GM18861 (cell line): ENCODE measurements at regions not wholly inside any gene's neighbourhood (a gene's known extent, or its start where the extent isn't known, plus 50 kb on each side); places are given as distances from the start of the nearest gene placed in this dataset.
"Not testable (repeated sequence)": the region's sequence is repeated elsewhere in the genome, so short reads cannot be mapped to it uniquely, and the experiment has no call there.

Source experiments
- ATAC-seq: cut with Tn5 transposase; IDR thresholded peaks from one replicate; pipeline ENCODE4 v1.9.1; 2021; ENCODE audit not compliant: unreplicated experiment

- not testable (repeated sequence) for ATAC-seq
Observed at GRCh38 chr7:67666359-67666758, 669.7 kb downstream of the TYW1 start.

DNA sequence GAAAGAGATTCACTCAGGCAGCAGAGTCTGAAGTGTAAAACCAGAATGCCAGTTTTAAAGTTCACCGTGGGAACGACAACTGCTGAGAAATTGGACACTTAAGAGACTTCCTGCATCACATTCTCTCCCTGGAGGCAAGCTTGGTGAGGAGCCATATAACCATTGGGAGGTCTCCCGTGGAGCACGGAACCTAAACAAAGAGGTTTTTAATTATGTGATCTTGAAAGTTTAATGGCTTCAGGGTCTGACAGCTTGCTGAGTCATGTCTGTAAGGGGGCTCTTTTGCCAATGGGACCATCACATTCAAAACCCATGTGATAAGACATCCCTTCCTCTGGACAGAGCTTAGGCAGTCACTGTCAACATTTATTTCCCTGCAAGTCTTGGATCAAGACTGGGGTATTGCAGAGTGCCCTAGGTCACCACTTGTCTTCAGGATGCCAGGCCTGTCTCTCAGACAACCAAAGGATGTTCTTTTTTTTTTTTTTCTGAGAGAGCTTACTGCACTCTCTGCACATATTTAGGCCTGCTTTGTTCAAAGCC lies 674.4 kb downstream of the TYW1 start:
- ATAC-seq, result no peak

DNA sequence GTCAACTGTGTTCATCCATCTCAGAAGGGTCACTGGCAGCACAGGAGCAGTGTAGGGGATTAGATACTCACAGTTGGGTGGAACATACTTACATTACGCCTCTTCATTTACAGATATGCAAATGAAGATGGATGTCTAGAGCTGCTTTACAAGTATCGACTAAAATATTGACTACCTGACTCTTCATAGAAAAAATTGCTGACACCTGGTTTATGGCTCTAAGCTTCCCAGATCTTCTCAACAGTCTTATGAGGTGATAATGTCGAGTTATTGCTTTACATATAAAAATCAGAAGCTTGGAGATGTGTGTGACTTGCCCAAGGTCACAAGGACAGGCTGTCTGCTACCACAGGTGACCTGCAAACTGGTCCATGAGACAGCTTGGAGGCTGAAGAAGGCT lies 677.2 kb downstream of the TYW1 start:
- ATAC-seq, result no peak

DNA sequence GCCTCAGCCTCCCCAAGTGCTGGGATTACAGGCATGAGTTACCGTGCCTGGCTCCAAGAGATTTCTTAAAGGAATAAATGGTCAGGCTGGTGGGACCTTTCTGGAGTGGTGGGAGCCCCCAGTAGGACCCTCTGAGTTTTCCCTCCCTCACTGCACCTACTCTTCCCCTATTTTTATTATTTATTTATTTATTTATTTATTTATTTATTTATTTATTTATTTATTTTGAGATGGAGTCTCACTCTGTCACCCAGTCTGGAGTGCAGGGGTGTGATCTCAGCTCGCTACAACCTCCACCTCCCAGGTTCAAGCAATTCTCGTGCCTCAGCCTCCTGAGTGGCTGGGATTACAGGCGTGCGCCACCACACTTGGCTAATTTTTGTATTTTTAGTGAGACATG lies 678.2 kb downstream of the TYW1 start:
- not testable (repeated sequence) for ATAC-seq

DNA sequence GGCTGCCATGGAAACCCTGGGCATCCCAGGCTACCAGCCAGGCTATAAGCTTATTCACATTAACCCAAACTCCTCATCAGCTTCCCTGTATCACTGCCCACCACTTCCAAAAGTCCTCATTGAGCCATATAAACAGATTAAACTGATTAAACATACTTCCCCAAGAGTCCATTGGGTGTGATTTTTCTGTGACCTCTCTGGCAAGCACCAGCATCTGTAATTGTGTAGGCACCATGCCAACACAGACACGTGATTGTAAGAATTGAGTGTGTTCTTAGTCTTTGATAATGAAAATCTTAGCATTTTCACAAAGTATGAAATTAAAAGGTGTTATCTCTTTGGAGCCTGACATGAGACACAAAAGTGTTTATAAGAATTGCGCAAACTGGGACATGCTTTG lies 679.3 kb downstream of the TYW1 start:
- no peak for ATAC-seq

- ATAC-seq, result no peak
Observed at GRCh38 chr7:67678419-67678818, 681.8 kb downstream of the TYW1 start.

DNA sequence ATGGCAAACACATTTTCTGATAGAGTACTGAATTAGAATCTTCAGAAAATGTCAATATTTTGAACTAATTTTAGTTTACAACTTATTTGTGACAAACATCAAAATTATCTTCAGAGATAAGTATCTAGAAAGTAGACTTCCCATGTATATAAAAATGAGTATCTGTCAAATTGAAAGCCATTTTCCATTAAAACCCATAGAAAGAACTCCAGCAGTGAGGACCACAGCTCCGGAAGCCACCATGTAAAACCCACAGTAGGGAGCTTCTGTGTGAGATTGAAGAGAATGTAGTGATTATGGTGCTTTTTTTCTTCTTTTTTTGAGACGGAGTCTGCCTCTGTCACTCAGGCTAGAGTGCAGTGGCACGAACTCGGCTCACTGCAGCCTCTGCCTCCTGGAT lies 687.0 kb downstream of the TYW1 start:
- no peak for ATAC-seq

DNA sequence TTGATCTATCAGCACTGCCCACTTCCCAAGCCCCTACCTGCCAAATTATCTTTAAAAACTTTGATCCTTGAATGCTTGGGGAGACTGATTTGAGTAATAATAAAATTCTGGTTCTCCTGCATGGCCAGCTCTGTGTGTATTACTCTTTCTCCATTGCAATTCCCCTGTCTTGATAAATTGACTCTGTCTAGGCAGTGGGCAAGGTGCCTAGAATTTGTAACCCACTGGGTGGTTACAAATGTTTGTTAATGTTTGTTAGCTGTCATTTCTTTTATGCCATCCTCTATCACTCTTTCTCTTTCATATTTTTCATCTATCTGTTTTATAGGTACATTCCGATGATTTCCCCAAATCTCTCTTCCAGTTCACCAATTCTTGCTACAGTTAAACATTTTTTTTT lies 694.1 kb downstream of the TYW1 start:
- ATAC-seq, result no peak

DNA sequence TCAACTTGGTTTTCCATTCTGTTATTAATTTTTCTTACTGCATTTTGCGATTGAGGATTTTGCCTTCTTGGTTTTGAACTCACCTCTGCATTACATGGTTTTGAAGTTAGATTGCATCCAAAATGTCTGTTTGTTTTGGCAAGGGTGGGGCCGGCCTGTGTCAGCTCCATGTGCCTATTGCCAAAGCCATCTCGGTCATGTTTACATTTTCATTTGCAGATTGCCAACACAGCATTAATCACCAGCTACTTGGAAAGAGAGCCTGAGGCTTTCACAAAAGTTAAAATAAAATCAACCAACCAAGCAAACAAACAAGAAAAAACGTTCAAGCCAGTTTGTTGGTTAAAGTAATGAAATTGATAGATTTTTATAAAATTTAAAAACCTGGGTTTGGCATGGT lies 695.8 kb downstream of the TYW1 start:
- no peak for ATAC-seq

DNA sequence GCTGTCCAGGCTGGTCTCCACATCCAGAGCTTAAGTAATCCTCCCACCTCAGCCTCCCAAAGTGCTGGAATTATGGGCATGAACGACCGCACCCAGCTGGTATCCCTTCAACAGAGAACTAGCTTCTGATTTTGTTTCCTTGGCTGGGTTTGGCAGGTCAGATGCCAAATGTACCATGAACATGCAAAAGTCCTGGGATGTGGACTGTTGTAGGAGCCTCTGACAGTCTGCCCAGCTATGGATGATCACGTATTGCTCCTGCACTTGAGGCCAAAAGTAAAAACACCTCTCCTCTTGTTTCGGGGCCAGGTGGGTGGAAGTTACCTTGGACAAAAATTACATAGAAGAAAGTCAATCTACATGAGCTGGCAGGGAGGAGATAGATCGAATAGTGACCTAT lies 699.5 kb downstream of the TYW1 start:
- ATAC-seq, result no peak

- no peak for ATAC-seq
Observed at GRCh38 chr7:67696878-67697277, 700.2 kb downstream of the TYW1 start.

GRCh38 chr7:67698354-67698753 lies 701.7 kb downstream of the TYW1 start:
- ATAC-seq, result no peak

GRCh38 chr7:67705850-67706249 lies 709.2 kb downstream of the TYW1 start:
- no peak for ATAC-seq

DNA sequence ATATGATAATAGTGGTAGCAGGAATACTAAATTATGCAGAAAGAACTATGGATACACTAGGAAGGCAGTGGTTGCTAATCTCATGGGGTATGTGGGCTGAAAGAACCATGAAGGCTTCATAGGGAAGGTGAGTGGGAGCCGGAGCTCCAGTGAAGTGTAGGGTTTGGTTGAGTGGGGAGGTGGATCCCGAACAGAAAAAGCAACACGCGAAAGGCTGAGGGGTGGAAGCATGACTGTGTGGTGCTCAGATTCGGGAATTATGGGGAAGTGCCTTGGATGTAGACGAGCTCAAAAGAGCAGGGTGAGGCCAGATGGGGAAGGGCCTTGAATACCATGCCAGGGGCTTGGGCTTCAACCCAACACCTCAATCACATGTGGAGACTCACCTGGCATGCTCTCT lies 715.1 kb downstream of the TYW1 start:
- ATAC-seq, result no peak

GRCh38 chr7:67713451-67714056 lies 716.9 kb downstream of the TYW1 start:
- ATAC-seq, result no peak

- ATAC-seq, result no peak
Observed at GRCh38 chr7:67716729-67717128, 720.1 kb downstream of the TYW1 start.

DNA sequence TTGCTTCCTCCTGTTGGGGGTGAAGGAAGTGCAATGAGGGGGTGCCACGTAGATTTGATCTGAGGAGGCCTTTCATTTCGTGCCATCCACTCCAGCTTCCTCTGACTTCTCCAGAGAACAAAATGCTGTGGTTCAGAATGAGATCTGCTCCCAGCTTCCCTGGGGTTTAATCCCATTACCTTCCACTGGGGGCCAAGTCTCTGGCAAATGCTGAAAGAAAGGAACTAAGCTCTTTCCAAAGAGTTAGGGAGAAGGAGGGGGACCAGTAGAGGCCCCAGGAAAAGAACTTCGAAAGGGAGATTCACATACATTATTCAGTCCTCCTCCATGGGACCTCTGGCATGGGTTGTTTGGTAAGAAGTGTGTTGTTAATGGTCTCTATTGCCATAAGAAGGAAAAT lies 727.0 kb downstream of the TYW1 start:
- ATAC-seq, result no peak

- ATAC-seq, result no peak
Observed at GRCh38 chr7:67724435-67724834, 727.8 kb downstream of the TYW1 start.

GRCh38 chr7:67724955-67725354 lies 728.3 kb downstream of the TYW1 start:
- no peak for ATAC-seq

DNA sequence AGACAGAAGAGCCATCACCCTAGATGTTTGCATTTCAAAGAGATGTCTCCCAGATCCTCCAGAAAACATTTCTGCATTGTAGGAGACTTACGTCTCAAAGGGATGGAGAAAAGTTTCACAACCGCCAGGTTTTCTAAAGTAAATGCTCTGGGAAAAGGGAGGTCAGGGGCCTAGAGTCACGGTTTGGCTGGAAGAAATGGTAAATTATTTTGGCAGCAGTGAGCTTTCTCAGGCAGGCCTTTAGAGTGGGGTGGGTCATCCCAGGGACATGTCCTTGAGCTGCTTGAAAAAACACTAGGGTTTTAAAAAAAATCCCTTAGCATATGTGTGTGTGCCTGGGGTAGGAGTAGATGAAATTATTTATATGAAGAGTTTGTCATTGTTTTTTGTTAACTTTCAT lies 728.8 kb downstream of the TYW1 start:
- no peak for ATAC-seq

- ATAC-seq, result no peak
Observed at GRCh38 chr7:67729771-67730170, 733.1 kb downstream of the TYW1 start.

GRCh38 chr7:67731704-67732103 lies 735.1 kb downstream of the TYW1 start:
- no peak for ATAC-seq

GRCh38 chr7:67732898-67733297 lies 736.3 kb downstream of the TYW1 start:
- no peak for ATAC-seq
